A549 (cell line): ENCODE measurements at regions not wholly inside any gene's neighbourhood (a gene's known extent, or its start where the extent isn't known, plus 50 kb on each side); places are given as distances from the start of the nearest gene placed in this dataset.

Source experiments
- CHD2 ChIP-seq: fragments of 150-350 bp; IDR thresholded peaks from 2 replicates; pipeline ENCODE4 v1.6.1; 2014; ENCODE audit warnings: low read length; ENCODE audit not compliant: partially characterized antibody
- CTCF ChIP-seq: fragments of >200 bp; sonication (Bioruptor Twin); formaldehyde crosslinking; IDR thresholded peaks from 3 replicates; pipeline ENCODE4 v1.5.1; 2016
- HDAC2 ChIP-seq: fragments of 200-600 bp; sonication (generic); IDR thresholded peaks from 2 replicates; pipeline ENCODE4 v1.6.1; 2016
- MAFK ChIP-seq: fragments of 450-650 bp; IDR thresholded peaks from 2 replicates; pipeline ENCODE4 v1.6.1; 2014; ENCODE audit not compliant: partially characterized antibody
- MAX ChIP-seq: IDR thresholded peaks from 2 replicates; pipeline ENCODE4 v1.6.1; 2012
- NR3C1 ChIP-seq: fragments of >200 bp; sonication (Bioruptor Twin); formaldehyde crosslinking; IDR thresholded peaks from 3 replicates; pipeline ENCODE4 v1.6.1; 2017
- POLR2A ChIP-seq: IDR thresholded peaks from 2 replicates; pipeline ENCODE4 v1.6.1; 2012; ENCODE audit warnings: mild to moderate bottlenecking, low read length
- RAD21 ChIP-seq, 2 experiments: fragments of >200 bp in 1 of 2; sonication (Bioruptor Twin) in 1 of 2; formaldehyde crosslinking in 1 of 2; IDR thresholded peaks in 1 of 2; conservative IDR thresholded peaks in 1 of 2; 2 replicates in 1 of 2; 3 replicates in 1 of 2; pipeline ENCODE4 v1.6.1; 2012 to 2018; ENCODE audit warnings: inconsistent platforms in 1 of 2
- REST ChIP-seq: fragments of 200-600 bp; sonication (generic); IDR thresholded peaks from 2 replicates; pipeline ENCODE4 v1.6.1; 2016; ENCODE audit warnings: antibody characterized with exemption, mild to moderate bottlenecking, moderate library complexity
- RNF2 ChIP-seq: fragments of 200-600 bp; sonication (generic); IDR thresholded peaks from 2 replicates; pipeline ENCODE4 v1.6.1; 2016; ENCODE audit warnings: low read depth, mild to moderate bottlenecking, antibody characterized with exemption, moderate library complexity, borderline replicate concordance
- USF2 ChIP-seq: fragments of 450-650 bp; IDR thresholded peaks from 2 replicates; pipeline ENCODE4 v1.6.1; 2014; ENCODE audit warnings: antibody characterized with exemption

- no peak for TF ChIP-seq RNF2
- TF ChIP-seq USF2: no peak
- TF ChIP-seq MAX: no peak
- TF ChIP-seq RAD21 (conservative IDR thresholded peaks at IDR 0.05 in 1 of 2, IDR thresholded peaks at IDR 0.05 in 1 of 2): no peak
- TF ChIP-seq CTCF: no peak
- no peak for TF ChIP-seq POLR2A
- no peak for TF ChIP-seq CHD2
- TF ChIP-seq NR3C1: no peak
- TF ChIP-seq HDAC2: no peak
- TF ChIP-seq MAFK: no peak
- TF ChIP-seq REST: no peak
Measured at GRCh38 chr1:191099696-191100095, 622.0 kb upstream of the BRINP3 start.
